Left ventricle myocardium superior (tissue), 1 donor: ENCODE measurements at regions not wholly inside any gene's neighbourhood (a gene's known extent, or its start where the extent isn't known, plus 50 kb on each side); places are given as distances from the start of the nearest gene placed in this dataset.

Source experiments
- ATAC-seq: fragments of 200-7000 bp; cut with Tn5 transposase; one replicate; pipeline ENCODE4 v1.9.1; 2020; ENCODE audit warnings: mild to moderate bottlenecking, moderate library complexity
- DNase-seq: peaks from one replicate; pipeline ENCODE4 v3.0.0-alpha.2; 2020
- intact Hi-C: fragments of 100-400 bp; cut with micrococcal nuclease; formaldehyde crosslinking; loops from one replicate; pipeline ENCODE4 v1.11.0; 2022
- donor health status: DM: no; HTN: yes; CAD: no; lungs with severe emphysema.

DNA sequence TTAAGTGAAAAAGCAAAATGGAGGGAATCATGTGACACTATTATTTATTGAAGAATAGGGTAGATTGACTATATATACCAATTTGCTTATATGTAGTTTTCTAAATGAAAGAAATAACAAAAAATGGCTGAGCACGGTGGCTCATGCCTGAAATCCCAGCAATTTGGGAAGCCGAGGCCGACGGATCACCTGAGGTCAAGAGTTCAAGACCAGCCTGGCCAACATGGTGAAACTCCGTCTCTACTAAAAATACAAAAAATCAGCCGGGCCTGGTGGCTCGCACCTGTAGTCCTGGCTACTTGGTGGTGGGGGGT is 59.3 kb upstream of the MYCN start:
- intact Hi-C loops = no loop called here
- ATAC-seq (no peak), DNase-seq (no peak)

GRCh38 chr2:15881676-15882075 is 58.7 kb upstream of the MYCN start:
- DNase-seq = no peak
- intact Hi-C loops = no loop called here
- ATAC-seq = no peak

- ATAC-seq (no peak), DNase-seq (no peak)
- intact Hi-C loops = no loop called here
Observed at GRCh38 chr2:15882761-15883497, 57.4 kb upstream of the MYCN start.

DNA sequence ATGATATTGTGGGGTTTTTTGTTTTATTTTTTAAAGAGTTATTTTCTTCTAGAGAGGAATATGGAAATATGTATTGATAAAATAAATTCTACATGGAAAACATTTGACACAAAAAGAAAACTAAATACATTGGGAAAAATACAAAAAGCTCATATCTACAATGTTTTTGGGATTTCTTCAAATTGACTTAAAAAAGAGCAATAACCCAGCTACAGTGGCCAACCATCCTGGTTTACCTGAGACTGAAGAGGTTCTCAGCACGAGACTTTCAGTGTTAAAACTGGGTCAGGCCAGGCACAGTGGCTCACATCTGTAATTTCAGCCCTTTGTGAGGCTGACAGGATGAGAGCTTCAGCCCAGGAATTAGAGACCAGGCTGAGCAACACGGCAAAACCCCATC is 56.7 kb upstream of the MYCN start:
- ATAC-seq = no peak
- intact Hi-C loops = no loop called here
- no peak for DNase-seq

- intact Hi-C loops = no loop called here
- ATAC-seq (no peak), DNase-seq (no peak)
Observed at GRCh38 chr2:15884790-15885189, 55.6 kb upstream of the MYCN start.

- no peak for ATAC-seq
Observed at GRCh38 chr2:15886231-15886630, 54.1 kb upstream of the MYCN start.

GRCh38 chr2:15889442-15890123 is 50.8 kb upstream of the MYCN start:
- peak; percentile 57 for DNase-seq
- intact Hi-C loops = no loop called here
- ATAC-seq = peak; percentile 77

More at GRCh38 chr2:15886231-15886630, 54.1 kb upstream of the MYCN start:
- no peak for DNase-seq
- intact Hi-C loops = no loop called here

DNA sequence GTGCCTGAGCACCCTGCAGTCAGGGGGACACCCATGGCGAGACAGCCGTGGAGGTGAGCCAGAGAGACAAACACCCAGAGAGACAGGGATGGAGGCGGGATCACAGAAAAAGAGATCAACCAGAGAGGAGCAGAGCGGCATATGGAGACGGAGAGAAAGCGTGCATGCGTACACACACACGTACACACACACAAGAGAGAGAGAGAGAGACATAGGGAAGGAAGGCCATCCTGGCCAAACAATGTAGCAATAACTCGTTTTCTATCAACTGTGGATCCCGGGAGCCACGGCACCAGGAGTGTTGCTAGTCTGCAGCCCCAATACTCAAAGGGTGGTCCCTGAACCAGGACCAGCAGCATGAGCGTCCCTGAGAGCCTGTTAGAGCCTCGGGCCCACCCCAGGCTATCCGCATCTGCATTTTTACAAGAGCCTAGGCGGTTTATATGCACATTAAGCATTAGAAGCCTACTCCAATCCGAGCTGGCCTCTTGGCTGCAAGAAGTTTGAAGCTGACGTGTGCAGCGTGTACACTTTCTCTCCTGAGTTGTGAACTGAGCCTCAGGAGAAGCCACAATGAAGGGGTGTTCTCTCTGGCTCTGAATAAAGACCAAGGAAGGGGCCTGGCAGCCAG is 50.1 kb upstream of the MYCN start:
- no peak for DNase-seq
- ATAC-seq = peak; percentile 68
- intact Hi-C loops = no loop called here
